ENCODE measurements at regions not wholly inside any gene's neighbourhood (a gene's known extent, or its start where the extent isn't known, plus 50 kb on each side); places are given as distances from the start of the nearest gene placed in this dataset.
A peak's percentile ranks its signal among the peaks of the same experiment; 100 is the strongest.

GRCh38 chr15:36358094-36358493 is 221.3 kb upstream of the CDIN1 start:
- DNase-seq (ENCODE audit: low spot score) (no peak), ATAC-seq (ENCODE audit: low read depth) (peak; percentile 51; the same call in 2 of the 3 replicates)
- no peak overlapping the region for H3K4me3 ChIP-seq (ENCODE audit: severe bottlenecking)
- no peak for TF ChIP-seq CTCF (IDR thresholded peaks at IDR 0.05; ENCODE audit: poor library complexity, severe bottlenecking)
- peaks cover 7% of the 10 kb centered on the region for H3K4me1 ChIP-seq (ENCODE audit: insufficient read depth, poor library complexity, severe bottlenecking)
- no peak overlapping the region for H3K27ac ChIP-seq (ENCODE audit: poor library complexity, severe bottlenecking)
- H3K9me3 ChIP-seq (ENCODE audit: severe bottlenecking), result no peaks in the 10 kb centered on the region
- no peaks in the 10 kb centered on the region for H3K36me3 ChIP-seq (ENCODE audit: low read depth)
- H3K27me3 ChIP-seq (ENCODE audit: insufficient read depth, poor library complexity, severe bottlenecking), result no peaks in the 10 kb centered on the region

- H3K27me3 ChIP-seq (ENCODE audit: insufficient read depth, poor library complexity, severe bottlenecking), result no peaks in the 10 kb centered on the region
- no peak for ATAC-seq (ENCODE audit: low read depth)
- H3K27ac ChIP-seq (ENCODE audit: poor library complexity, severe bottlenecking), result no peak overlapping the region
- H3K4me3 ChIP-seq (ENCODE audit: severe bottlenecking), result no peak overlapping the region
- H3K9me3 ChIP-seq (ENCODE audit: severe bottlenecking), result no peaks in the 10 kb centered on the region
- DNase-seq (ENCODE audit: low spot score), result no peak
- peaks cover 7% of the 10 kb centered on the region for H3K4me1 ChIP-seq (ENCODE audit: insufficient read depth, poor library complexity, severe bottlenecking)
- no peaks in the 10 kb centered on the region for H3K36me3 ChIP-seq (ENCODE audit: low read depth)
- no peak for TF ChIP-seq CTCF (IDR thresholded peaks at IDR 0.05; ENCODE audit: poor library complexity, severe bottlenecking)
Measured at GRCh38 chr15:36358523-36358922, 220.9 kb upstream of the CDIN1 start.

GRCh38 chr15:36359286-36359685 is 220.1 kb upstream of the CDIN1 start:
- no peak for TF ChIP-seq CTCF (IDR thresholded peaks at IDR 0.05; ENCODE audit: poor library complexity, severe bottlenecking)
- ATAC-seq (ENCODE audit: low read depth), result no peak
- no peak overlapping the region for H3K4me3 ChIP-seq (ENCODE audit: severe bottlenecking)
- no peak overlapping the region for H3K27ac ChIP-seq (ENCODE audit: poor library complexity, severe bottlenecking)
- H3K27me3 ChIP-seq (ENCODE audit: insufficient read depth, poor library complexity, severe bottlenecking), result no peaks in the 10 kb centered on the region
- no peaks in the 10 kb centered on the region for H3K36me3 ChIP-seq (ENCODE audit: low read depth)
- peaks cover 7% of the 10 kb centered on the region for H3K4me1 ChIP-seq (ENCODE audit: insufficient read depth, poor library complexity, severe bottlenecking)
- no peak for DNase-seq (ENCODE audit: low spot score)
- no peaks in the 10 kb centered on the region for H3K9me3 ChIP-seq (ENCODE audit: severe bottlenecking)

GRCh38 chr15:36361351-36361870 is 218.0 kb upstream of the CDIN1 start:
- no peaks in the 10 kb centered on the region for H3K27me3 ChIP-seq (ENCODE audit: insufficient read depth, poor library complexity, severe bottlenecking)
- no peak for TF ChIP-seq CTCF (IDR thresholded peaks at IDR 0.05; ENCODE audit: poor library complexity, severe bottlenecking)
- no peak overlapping the region for H3K27ac ChIP-seq (ENCODE audit: poor library complexity, severe bottlenecking)
- ATAC-seq (ENCODE audit: low read depth) (no peak), DNase-seq (ENCODE audit: low spot score) (no peak)
- H3K9me3 ChIP-seq (ENCODE audit: severe bottlenecking), result no peaks in the 10 kb centered on the region
- no peaks in the 10 kb centered on the region for H3K36me3 ChIP-seq (ENCODE audit: low read depth)
- peaks cover 11% of the 10 kb centered on the region for H3K4me1 ChIP-seq (ENCODE audit: insufficient read depth, poor library complexity, severe bottlenecking)
- H3K4me3 ChIP-seq (ENCODE audit: severe bottlenecking), result no peak overlapping the region

GRCh38 chr15:36362509-36362915 is 216.9 kb upstream of the CDIN1 start:
- Histone ChIP-seq H3K4me3 (ENCODE audit: severe bottlenecking) (no peak overlapping the region), H3K4me1 (ENCODE audit: insufficient read depth, poor library complexity, severe bottlenecking) (peaks cover 11% of the 10 kb centered on the region), H3K27ac (ENCODE audit: poor library complexity, severe bottlenecking) (no peak overlapping the region), H3K27me3 (ENCODE audit: insufficient read depth, poor library complexity, severe bottlenecking) (no peaks in the 10 kb centered on the region), H3K9me3 (ENCODE audit: severe bottlenecking) (no peaks in the 10 kb centered on the region), H3K36me3 (ENCODE audit: low read depth) (no peaks in the 10 kb centered on the region)
- TF ChIP-seq CTCF (IDR thresholded peaks at IDR 0.05; ENCODE audit: poor library complexity, severe bottlenecking), result no peak
- DNase-seq (ENCODE audit: low spot score), result no peak
- no peak for ATAC-seq (ENCODE audit: low read depth)
